ENCODE measurements at regions not wholly inside any gene's neighbourhood (a gene's known extent, or its start where the extent isn't known, plus 50 kb on each side); places are given as distances from the start of the nearest gene placed in this dataset.

DNA sequence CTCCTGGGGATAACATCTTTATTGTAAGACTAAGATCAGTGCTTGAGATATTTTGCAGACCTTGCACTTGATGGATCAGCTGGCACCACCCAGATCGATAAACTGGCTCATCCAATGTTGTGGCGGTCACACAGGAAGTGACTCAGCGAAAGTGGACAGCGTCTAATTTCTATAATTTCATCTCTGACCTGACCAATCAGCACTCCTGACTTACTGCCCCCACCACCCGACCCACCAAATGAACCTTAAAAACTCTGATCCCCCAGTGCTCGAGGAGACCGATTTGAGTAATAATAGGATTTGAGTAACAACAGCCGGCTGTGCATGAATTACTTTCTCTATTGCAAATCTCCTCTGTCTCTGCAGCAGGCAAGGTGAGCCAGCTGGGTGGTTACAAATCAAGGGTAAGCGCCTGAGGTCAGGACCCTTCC lies 62.7 kb upstream of the RNU6-1 start:
- DNase-seq (ENCODE audit: low spot score): no peak
- no peak for TF ChIP-seq AR (CRISPR knock-in tag; IDR thresholded peaks at IDR 0.05)
- TF ChIP-seq, protein P1, sequence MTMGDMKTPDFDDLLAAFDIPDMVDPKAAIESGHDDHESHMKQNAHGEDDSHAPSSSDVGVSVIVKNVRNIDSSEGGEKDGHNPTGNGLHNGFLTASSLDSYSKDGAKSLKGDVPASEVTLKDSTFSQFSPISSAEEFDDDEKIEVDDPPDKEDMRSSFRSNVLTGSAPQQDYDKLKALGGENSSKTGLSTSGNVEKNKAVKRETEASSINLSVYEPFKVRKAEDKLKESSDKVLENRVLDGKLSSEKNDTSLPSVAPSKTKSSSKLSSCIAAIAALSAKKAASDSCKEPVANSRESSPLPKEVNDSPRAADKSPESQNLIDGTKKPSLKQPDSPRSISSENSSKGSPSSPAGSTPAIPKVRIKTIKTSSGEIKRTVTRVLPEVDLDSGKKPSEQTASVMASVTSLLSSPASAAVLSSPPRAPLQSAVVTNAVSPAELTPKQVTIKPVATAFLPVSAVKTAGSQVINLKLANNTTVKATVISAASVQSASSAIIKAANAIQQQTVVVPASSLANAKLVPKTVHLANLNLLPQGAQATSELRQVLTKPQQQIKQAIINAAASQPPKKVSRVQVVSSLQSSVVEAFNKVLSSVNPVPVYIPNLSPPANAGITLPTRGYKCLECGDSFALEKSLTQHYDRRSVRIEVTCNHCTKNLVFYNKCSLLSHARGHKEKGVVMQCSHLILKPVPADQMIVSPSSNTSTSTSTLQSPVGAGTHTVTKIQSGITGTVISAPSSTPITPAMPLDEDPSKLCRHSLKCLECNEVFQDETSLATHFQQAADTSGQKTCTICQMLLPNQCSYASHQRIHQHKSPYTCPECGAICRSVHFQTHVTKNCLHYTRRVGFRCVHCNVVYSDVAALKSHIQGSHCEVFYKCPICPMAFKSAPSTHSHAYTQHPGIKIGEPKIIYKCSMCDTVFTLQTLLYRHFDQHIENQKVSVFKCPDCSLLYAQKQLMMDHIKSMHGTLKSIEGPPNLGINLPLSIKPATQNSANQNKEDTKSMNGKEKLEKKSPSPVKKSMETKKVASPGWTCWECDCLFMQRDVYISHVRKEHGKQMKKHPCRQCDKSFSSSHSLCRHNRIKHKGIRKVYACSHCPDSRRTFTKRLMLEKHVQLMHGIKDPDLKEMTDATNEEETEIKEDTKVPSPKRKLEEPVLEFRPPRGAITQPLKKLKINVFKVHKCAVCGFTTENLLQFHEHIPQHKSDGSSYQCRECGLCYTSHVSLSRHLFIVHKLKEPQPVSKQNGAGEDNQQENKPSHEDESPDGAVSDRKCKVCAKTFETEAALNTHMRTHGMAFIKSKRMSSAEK (CRISPR knock-in tag; IDR thresholded peaks at IDR 0.05; ENCODE audit: borderline replicate concordance): no peak
- no peak for TF ChIP-seq ZNF671 (CRISPR knock-in tag; IDR thresholded peaks at IDR 0.05)
- no peak for TF ChIP-seq CREM (CRISPR knock-in tag; IDR thresholded peaks at IDR 0.05)
- no peak for TF ChIP-seq KAT7 (CRISPR knock-in tag; IDR thresholded peaks at IDR 0.05; ENCODE audit: borderline replicate concordance)
- TF ChIP-seq GTF2I (CRISPR knock-in tag; conservative IDR thresholded peaks at IDR 0.05): no peak
- no peak for TF ChIP-seq ZBTB43 (CRISPR knock-in tag; IDR thresholded peaks at IDR 0.05)
- TF ChIP-seq MXD4 (CRISPR knock-in tag; IDR thresholded peaks at IDR 0.05; ENCODE audit: borderline replicate concordance): no peak
- TF ChIP-seq, protein P2, sequence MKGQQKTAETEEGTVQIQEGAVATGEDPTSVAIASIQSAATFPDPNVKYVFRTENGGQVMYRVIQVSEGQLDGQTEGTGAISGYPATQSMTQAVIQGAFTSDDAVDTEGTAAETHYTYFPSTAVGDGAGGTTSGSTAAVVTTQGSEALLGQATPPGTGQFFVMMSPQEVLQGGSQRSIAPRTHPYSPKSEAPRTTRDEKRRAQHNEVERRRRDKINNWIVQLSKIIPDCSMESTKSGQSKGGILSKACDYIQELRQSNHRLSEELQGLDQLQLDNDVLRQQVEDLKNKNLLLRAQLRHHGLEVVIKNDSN (CRISPR knock-in tag; IDR thresholded peaks at IDR 0.05): no peak
- TF ChIP-seq HMGA2 (CRISPR knock-in tag; IDR thresholded peaks at IDR 0.05): no peak
- no peak for TF ChIP-seq TEAD1 (CRISPR knock-in tag; IDR thresholded peaks at IDR 0.05)
- no peak for TF ChIP-seq ZNF263 (CRISPR knock-in tag; IDR thresholded peaks at IDR 0.05; ENCODE audit: low read depth)
- TF ChIP-seq USF2 (CRISPR knock-in tag; IDR thresholded peaks at IDR 0.05): no peak
- TF ChIP-seq NR1H2 (CRISPR knock-in tag; IDR thresholded peaks at IDR 0.05): no peak
- Mint-ChIP-seq H3K27ac (no peak overlapping the region), H3K4me1 (peaks cover 10% of the 10 kb centered on the region), H3K36me3 (peaks cover 23% of the 10 kb centered on the region), H3K9me3 (peaks cover 34% of the 10 kb centered on the region), H3K27me3 (ENCODE audit: low read depth) (no peaks in the 10 kb centered on the region), H3K4me3 (no peak overlapping the region)
- POLR2A ChIA-PET: no interaction called here
- CTCF ChIA-PET: no interaction called here
- ATAC-seq: no peak

DNA sequence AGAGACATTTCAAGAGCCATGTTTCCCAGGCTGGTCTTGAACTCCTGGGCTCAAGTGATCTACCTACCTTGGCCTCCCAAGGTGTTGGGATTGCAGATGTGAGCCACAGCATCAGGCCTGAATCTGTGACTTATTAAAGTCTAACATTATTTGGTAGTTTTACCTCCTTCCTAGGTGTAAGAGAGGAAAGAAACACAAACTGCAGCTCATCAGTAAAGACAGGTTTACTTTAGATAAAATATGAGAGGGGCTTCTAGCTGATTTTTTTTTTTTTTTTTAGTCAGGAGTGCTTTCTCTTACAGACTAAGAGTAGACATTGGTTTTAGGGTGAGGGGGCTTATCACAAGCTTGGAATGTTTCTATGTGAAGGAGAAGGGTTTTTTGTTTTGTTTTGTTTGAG lies 63.9 kb upstream of the RNU6-1 start:
- ATAC-seq: no peak
- peaks cover 10% of the 10 kb centered on the region for H3K4me1 Mint-ChIP-seq
- DNase-seq (ENCODE audit: low spot score): no peak
- H3K27ac Mint-ChIP-seq: no peak overlapping the region
- H3K36me3 Mint-ChIP-seq: peaks cover 23% of the 10 kb centered on the region
- H3K4me3 Mint-ChIP-seq: no peak overlapping the region
- peaks cover 39% of the 10 kb centered on the region for H3K9me3 Mint-ChIP-seq
- POLR2A ChIA-PET: interaction anchor here (0.6 kb wide), 1 partner anchor 469 kb away, joined by 5 read pairs; no protein-coding TSS in a partner anchor
- H3K27me3 Mint-ChIP-seq (ENCODE audit: low read depth): no peaks in the 10 kb centered on the region
- CTCF ChIA-PET: no interaction called here
- TF ChIP-seq HMGA2 (CRISPR knock-in tag; IDR thresholded peaks at IDR 0.05) (no peak), FOXP1 (CRISPR knock-in tag; IDR thresholded peaks at IDR 0.05; ENCODE audit: borderline replicate concordance) (no peak), GABPB1 (CRISPR knock-in tag; IDR thresholded peaks at IDR 0.05) (no peak), ZNF423 (CRISPR knock-in tag; IDR thresholded peaks at IDR 0.05) (no peak), TP53 (CRISPR knock-in tag; IDR thresholded peaks at IDR 0.05) (no peak), CREM (CRISPR knock-in tag; IDR thresholded peaks at IDR 0.05) (no peak), GRHL2 (CRISPR knock-in tag; IDR thresholded peaks at IDR 0.05; ENCODE audit: insufficient replicate concordance, severe bottlenecking) (no peak), ZNF219 (CRISPR knock-in tag; IDR thresholded peaks at IDR 0.05; ENCODE audit: borderline replicate concordance) (no peak), IRF2 (CRISPR knock-in tag; IDR thresholded peaks at IDR 0.05; ENCODE audit: borderline replicate concordance, low read depth) (no peak), ZNF138 (CRISPR knock-in tag; conservative IDR thresholded peaks at IDR 0.05) (no peak), JUN (CRISPR knock-in tag; IDR thresholded peaks at IDR 0.05) (no peak), AR (CRISPR knock-in tag; IDR thresholded peaks at IDR 0.05) (no peak), ZBTB21 (CRISPR knock-in tag; IDR thresholded peaks at IDR 0.05; ENCODE audit: borderline replicate concordance) (no peak)

Measured in WTC11 (cell line).